HG03342 (cell line): ENCODE measurements at regions not wholly inside any gene's neighbourhood (a gene's known extent, or its start where the extent isn't known, plus 50 kb on each side); places are given as distances from the start of the nearest gene placed in this dataset.

ENCODE experiments used
- ATAC-seq: cut with Tn5 transposase; IDR thresholded peaks from one replicate; pipeline ENCODE4 v1.9.1; 2021; ENCODE audit warnings: mild to moderate bottlenecking, moderate library complexity; ENCODE audit not compliant: unreplicated experiment

GRCh38 chr4:136581119-136581518, 951.2 kb downstream of the PCDH18 start:
- ATAC-seq = no peak

DNA sequence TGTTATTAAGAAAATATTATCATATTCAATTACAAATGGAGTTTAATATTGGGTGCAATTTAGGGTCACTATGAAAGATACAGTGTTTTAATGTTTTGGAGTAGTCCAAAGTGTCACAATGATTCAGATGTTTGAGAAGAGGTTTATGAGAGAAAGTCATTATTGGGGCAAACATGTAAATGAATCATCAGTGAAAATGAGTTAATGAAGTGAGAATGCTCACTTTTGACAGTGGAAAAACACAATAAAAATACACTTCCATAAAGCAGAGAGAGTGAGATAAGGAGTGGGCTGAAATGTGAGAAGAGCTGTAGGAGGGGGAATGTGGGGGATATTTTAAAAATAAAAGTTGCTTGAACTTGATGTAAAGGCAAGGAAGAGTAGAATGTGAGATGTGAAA, 957.1 kb downstream of the PCDH18 start:
- no peak for ATAC-seq

DNA sequence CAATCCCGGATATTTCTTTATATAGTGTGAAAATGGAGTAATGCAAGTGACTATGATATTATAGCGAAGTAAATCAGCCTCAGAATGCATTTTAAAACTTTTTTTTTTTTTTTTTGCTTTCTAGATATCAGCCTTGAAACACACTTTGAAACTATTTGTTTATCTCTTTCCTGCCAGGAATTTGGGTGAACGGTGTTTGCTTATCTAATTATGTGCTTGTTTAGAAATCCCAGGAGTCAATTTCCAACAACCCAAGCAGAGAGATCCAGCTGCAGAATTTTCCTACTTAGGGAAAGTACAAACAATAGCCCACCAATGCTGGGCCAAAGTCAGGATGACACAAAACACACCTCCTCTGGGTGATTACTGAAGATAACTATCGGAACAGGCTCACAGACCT, 958.8 kb downstream of the PCDH18 start:
- ATAC-seq = no peak

GRCh38 chr4:136571315-136571714, 961.0 kb downstream of the PCDH18 start:
- no peak for ATAC-seq

DNA sequence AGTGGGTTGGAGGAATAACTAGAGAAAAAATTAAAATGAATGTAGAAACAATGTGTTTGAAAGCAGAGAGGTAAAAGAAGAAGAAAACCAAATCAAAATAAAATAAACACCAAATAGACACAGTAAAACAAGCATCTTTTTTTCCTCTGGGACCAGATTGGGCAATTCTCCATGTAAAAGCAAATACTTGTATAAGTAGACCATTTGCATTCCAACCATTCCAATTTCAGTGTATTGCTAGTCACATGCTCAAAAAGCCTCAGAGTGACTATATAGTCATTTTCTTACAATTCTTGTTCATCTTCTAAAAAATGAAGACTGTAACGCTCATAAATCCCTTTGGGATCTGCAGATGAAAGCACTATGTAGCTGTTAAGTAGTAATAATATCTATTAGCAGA, 969.5 kb downstream of the PCDH18 start:
- no peak for ATAC-seq

DNA sequence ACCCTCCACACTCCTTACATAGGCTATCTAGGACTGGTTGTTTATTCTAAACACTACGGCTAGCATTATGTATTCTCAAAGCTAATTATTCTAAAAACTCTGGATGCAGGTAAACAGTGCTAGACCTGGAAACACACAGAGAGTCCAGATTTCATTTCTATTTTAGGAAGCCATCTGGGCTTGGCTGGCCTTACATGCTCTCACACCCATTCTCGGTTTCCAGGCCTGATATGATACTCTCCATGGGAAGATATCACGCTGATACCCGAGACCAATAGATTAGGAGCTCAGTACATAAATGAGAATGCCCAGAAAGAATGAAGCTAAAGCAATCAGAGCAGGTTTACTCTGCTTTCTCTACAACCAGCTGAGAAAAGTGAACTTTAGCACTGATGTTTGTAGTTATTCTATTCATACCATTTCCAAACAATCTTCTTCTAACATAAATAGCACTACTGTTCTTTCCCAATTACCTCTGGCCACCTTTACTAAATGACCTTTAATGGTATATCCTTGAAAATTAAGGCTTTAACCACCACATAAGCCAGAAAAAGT, 973.3 kb downstream of the PCDH18 start:
- no peak for ATAC-seq

- ATAC-seq = no peak
Measured at GRCh38 chr4:136557396-136557795, 974.9 kb downstream of the PCDH18 start.

- no peak for ATAC-seq
Measured at GRCh38 chr4:136554033-136554432, 978.3 kb downstream of the PCDH18 start.

GRCh38 chr4:136551753-136552152, 980.5 kb downstream of the PCDH18 start:
- no peak for ATAC-seq

DNA sequence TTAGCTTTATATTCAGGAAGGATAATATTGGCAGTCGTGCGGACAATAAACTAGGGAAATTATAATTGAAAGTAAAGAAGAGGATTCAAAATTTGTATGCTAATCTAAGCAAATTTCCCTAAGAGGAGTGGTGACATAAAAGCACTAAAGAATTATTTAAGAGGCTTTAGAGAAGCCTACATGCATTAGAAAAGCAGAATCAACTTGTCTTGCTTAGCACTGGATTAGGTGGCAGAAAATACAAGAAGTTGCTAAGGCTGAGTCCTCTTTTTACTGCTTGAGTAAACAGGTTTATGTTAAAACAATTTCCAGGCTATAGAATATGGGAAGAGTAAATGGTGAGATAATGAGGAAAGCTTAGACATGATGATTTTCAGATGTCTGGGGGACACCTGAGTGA, 991.5 kb downstream of the PCDH18 start:
- ATAC-seq = no peak

- ATAC-seq = no peak
Measured at GRCh38 chr4:136528131-136528530, 1004.2 kb downstream of the PCDH18 start.

- ATAC-seq = no peak
Measured at GRCh38 chr4:136526517-136526916, 1005.8 kb downstream of the PCDH18 start.

GRCh38 chr4:136524039-136524438, 1008.3 kb downstream of the PCDH18 start:
- no peak for ATAC-seq

- no peak for ATAC-seq
Measured at GRCh38 chr4:136516371-136516770, 1015.9 kb downstream of the PCDH18 start.

GRCh38 chr4:136505020-136505419, 1027.3 kb downstream of the PCDH18 start:
- ATAC-seq = no peak

- ATAC-seq = no peak
Measured at GRCh38 chr4:136495851-136496250, 1036.4 kb downstream of the PCDH18 start.

- no peak for ATAC-seq
Measured at GRCh38 chr4:136495076-136495475, 1037.2 kb downstream of the PCDH18 start.

- no peak for ATAC-seq
Measured at GRCh38 chr4:136489101-136489500, 1043.2 kb downstream of the PCDH18 start.

GRCh38 chr4:136484996-136485395, 1047.3 kb downstream of the PCDH18 start:
- ATAC-seq = no peak

DNA sequence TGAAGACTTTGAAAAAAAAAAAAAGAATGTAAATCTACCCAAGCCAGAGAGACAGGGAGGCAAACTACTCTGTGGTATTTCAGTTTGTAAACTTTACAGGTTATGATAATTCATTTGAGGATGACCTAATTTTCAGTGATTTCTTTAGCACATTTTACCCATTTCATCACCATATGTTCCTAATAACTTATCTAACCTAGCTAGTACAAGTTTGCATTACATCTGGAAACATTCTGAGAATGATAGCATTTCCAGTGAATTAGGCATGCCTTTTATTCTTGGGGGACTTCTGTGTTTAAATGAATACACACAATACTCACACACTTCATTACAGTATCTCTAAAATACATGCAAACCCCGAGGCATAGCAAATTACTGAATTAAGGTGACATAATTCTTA, 1055.5 kb downstream of the PCDH18 start:
- ATAC-seq = no peak

DNA sequence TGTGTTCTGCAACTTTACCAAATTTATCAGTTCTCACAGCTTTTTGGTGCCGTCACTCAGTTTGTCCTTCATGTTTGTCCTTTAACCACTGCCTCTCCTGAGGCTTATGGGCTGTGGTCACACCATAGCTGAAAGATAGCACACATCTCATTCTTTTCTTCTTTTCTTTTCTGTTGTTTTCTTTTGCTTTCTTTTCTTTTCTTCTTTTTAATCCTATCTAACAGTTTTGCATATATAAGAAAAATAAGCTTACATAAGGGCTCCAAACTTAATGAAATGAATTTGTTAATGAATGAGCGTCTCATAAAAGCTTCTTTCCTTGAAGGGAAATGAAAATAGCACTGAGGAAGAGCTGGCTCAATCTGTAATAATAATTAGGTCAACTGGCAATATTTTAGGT, 1061.2 kb downstream of the PCDH18 start:
- no peak for ATAC-seq

DNA sequence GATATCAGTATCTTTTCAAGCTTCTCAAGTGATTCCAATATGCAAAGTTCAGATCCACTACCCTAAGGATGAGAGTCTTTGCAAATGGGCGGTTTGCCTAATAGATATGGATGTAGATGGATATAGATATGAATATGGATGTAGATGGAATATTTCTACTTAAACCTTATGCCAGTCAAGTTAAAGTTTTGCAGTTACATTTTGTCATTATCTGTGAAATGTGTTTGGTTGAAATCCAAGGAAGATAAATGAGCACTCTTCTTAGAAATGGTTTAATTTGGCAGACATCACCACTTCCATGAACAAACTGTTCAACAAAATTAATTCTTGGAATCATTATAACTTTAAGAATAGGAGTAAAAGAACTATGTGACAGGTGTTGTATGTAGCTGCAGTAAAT, 1066.6 kb downstream of the PCDH18 start:
- no peak for ATAC-seq

GRCh38 chr4:136463941-136464340, 1068.4 kb downstream of the PCDH18 start:
- ATAC-seq = no peak

DNA sequence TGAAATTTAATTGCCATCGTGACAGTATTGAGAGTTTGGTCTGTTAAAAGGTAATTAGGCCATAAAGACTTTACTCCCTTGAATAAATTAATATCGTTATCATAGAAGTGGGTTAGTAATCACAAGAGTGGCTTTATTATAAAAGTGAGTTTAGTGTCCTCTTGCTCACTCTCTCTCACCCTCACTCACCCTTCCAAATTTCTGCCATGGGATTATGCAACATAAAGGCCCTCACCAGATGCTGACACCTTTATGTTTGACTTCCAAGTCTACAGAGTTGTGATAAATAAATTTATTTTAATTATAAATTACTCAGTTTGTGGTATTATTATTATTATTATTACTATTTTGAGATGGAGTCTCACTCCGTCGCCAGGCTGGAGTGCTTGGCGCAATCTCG, 1070.8 kb downstream of the PCDH18 start:
- no peak for ATAC-seq
